Liver (tissue), 8 donors: ENCODE measurements at regions not wholly inside any gene's neighbourhood (a gene's known extent, or its start where the extent isn't known, plus 50 kb on each side); places are given as distances from the start of the nearest gene placed in this dataset.

Experiments used
- DNase-seq: peaks from one replicate; pipeline ENCODE4 v3.0.0-alpha.2; 2017; ENCODE audit warnings: low spot score
- H3K27ac ChIP-seq, 2 donors: one replicate each; pipeline ENCODE4 v1.7.0; 2013; ENCODE audit warnings: inconsistent platforms in 2 of 2, low read length in 2 of 2, control low read depth in 1 of 2, low read depth in 1 of 2, mild to moderate bottlenecking in 1 of 2
- H3K27me3 ChIP-seq, 4 donors: one replicate each; pipeline versions ENCODE4 v1.6.1 to v1.7.0; 2013; ENCODE audit warnings: low read length in 3 of 4, inconsistent platforms in 1 of 4, mild to moderate bottlenecking in 1 of 4, moderate library complexity in 1 of 4; ENCODE audit not compliant: control insufficient read depth in 4 of 4, insufficient read depth in 4 of 4
- H3K36me3 ChIP-seq, 4 donors: one replicate each; pipeline versions ENCODE4 v1.6.1 to v1.7.0; 2013; ENCODE audit warnings: low read length in 3 of 4, mild to moderate bottlenecking in 3 of 4, low read depth in 1 of 4, moderate library complexity in 1 of 4; ENCODE audit not compliant: control insufficient read depth in 4 of 4, insufficient read depth in 3 of 4
- H3K4me1 ChIP-seq, 4 donors: one replicate each; pipeline versions ENCODE4 v1.6.1 to v1.7.0; 2013; ENCODE audit warnings: low read length in 3 of 4, mild to moderate bottlenecking in 3 of 4, moderate library complexity in 1 of 4; ENCODE audit not compliant: control insufficient read depth in 4 of 4, insufficient read depth in 4 of 4
- H3K4me3 ChIP-seq, 3 donors: one replicate each; pipeline versions ENCODE4 v1.6.1 to v1.7.0; 2013; ENCODE audit warnings: low read length in 3 of 3, control low read depth in 1 of 3, low read depth in 1 of 3, mild to moderate bottlenecking in 1 of 3
- H3K9ac ChIP-seq, 2 donors: one replicate each; pipeline ENCODE4 v1.7.0; 2013; ENCODE audit warnings: low read length in 2 of 2, mild to moderate bottlenecking in 2 of 2, moderate library complexity in 2 of 2, control low read depth in 1 of 2, low read depth in 1 of 2
- H3K9me3 ChIP-seq, 4 donors: one replicate each; pipeline versions ENCODE4 v1.6.1 to v1.7.0; 2013; ENCODE audit warnings: low read length in 3 of 4; ENCODE audit not compliant: control insufficient read depth in 4 of 4
- EGR1 ChIP-seq, 2 donors: IDR thresholded peaks; 2 replicates each; pipeline ENCODE4 v1.6.1; 2016 to 2018; ENCODE audit warnings: antibody characterized with exemption in 2 of 2, low read depth in 2 of 2
- GABPA ChIP-seq, 2 donors: IDR thresholded peaks in 1 of 2; conservative IDR thresholded peaks in 1 of 2; 2 replicates each; pipeline ENCODE4 v1.6.1; 2016; ENCODE audit warnings: antibody characterized with exemption in 2 of 2, mild to moderate bottlenecking in 1 of 2, moderate library complexity in 1 of 2
- HNF4A ChIP-seq, 2 donors: conservative IDR thresholded peaks; 2 replicates each; pipeline ENCODE4 v1.6.1; 2016; ENCODE audit warnings: antibody characterized with exemption in 2 of 2, mild to moderate bottlenecking in 2 of 2
- JUND ChIP-seq, 2 donors: IDR thresholded peaks; 2 replicates each; pipeline ENCODE4 v1.6.1; 2016; ENCODE audit warnings: antibody characterized with exemption in 2 of 2
- NR2F2 ChIP-seq: IDR thresholded peaks from 2 replicates; pipeline ENCODE4 v1.6.1; 2016; ENCODE audit warnings: antibody characterized with exemption
- SP1 ChIP-seq: IDR thresholded peaks from 2 replicates; pipeline ENCODE4 v1.6.1; 2018; ENCODE audit warnings: antibody characterized with exemption, mild to moderate bottlenecking
- TAF1 ChIP-seq: conservative IDR thresholded peaks from 2 replicates; pipeline ENCODE4 v1.6.1; 2016; ENCODE audit warnings: antibody characterized with exemption, mild to moderate bottlenecking
- WGBS: extraction: QIAGEN DNeasy Blood & Tissue Kit; methylation state at CpG from one replicate; pipeline ENCODE4 v1.1.7; 2013; 5-methylcytosine and 5-hydroxymethylcytosine counted together
- TF ChIP-seq, protein P1 (sequence below): IDR thresholded peaks from 2 replicates; pipeline ENCODE4 v1.6.1; 2016; ENCODE audit warnings: antibody characterized with exemption
- TF ChIP-seq, protein P2 (sequence below): IDR thresholded peaks from 2 replicates; pipeline ENCODE4 v1.6.1; 2016; ENCODE audit warnings: antibody characterized with exemption, mild to moderate bottlenecking
- TF ChIP-seq, protein P3 (sequence below): IDR thresholded peaks from 2 replicates; pipeline ENCODE4 v1.6.1; 2016; ENCODE audit warnings: antibody characterized with exemption
- TF ChIP-seq, protein P4 (sequence below): fragments of 150-350 bp; IDR thresholded peaks from 2 replicates; pipeline ENCODE4 v1.5.1; 2017; ENCODE audit warnings: improper control_type of control experiment, low read depth, low read length; ENCODE audit not compliant: missing input control
- donor health status: healthy.
- donor health status: healthy.
- donor health status: healthy.
- donor health status: healthy.
- donor health status: healthy.

DNA sequence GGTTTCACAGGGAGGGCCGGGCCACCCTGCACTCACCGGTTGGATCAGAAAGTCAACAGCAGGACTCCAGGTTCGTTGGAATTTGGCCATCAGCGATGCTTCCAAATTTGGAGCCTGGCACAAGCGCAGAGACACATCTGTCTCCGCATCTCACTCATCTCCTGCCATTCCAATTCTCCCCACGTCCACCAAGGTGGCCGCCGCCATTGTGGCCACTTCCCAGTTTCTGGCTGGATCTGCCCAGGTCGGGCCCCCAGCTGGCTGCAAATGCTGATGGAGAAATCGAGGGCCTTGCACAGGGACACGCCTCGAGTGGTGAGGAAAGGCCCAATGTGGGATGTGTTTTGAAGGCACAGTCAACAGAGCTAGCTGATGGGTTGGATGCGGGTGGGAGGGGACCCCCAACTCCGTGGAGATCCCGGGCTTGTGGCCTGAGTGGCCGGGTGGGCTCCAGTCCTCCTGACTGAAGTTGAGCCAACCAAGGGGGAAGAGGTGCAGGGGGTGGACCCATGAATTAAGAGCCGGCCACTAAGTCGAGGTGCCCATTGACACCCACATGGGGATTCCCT, 102.7 kb downstream of the CRYAA start:
- no peak for DNase-seq
- Histone ChIP-seq H3K27ac (no peak overlapping the region), H3K36me3 (no peaks in the 10 kb centered on the region), H3K9ac (no peak overlapping the region), H3K9me3 (no peaks in the 10 kb centered on the region), H3K27me3 (no peaks in the 10 kb centered on the region), H3K4me1 (peaks cover 6 to 28% (median 17%) of the 10 kb centered on the region in 4 donors), H3K4me3 (no peak overlapping the region)
- WGBS: 90% methylated on average over 19 of the region's 19 CpGs
- TF ChIP-seq NR2F2: no peak
- TF ChIP-seq, protein P1, sequence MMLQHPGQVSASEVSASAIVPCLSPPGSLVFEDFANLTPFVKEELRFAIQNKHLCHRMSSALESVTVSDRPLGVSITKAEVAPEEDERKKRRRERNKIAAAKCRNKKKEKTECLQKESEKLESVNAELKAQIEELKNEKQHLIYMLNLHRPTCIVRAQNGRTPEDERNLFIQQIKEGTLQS: no peak
- TF ChIP-seq, protein P2, sequence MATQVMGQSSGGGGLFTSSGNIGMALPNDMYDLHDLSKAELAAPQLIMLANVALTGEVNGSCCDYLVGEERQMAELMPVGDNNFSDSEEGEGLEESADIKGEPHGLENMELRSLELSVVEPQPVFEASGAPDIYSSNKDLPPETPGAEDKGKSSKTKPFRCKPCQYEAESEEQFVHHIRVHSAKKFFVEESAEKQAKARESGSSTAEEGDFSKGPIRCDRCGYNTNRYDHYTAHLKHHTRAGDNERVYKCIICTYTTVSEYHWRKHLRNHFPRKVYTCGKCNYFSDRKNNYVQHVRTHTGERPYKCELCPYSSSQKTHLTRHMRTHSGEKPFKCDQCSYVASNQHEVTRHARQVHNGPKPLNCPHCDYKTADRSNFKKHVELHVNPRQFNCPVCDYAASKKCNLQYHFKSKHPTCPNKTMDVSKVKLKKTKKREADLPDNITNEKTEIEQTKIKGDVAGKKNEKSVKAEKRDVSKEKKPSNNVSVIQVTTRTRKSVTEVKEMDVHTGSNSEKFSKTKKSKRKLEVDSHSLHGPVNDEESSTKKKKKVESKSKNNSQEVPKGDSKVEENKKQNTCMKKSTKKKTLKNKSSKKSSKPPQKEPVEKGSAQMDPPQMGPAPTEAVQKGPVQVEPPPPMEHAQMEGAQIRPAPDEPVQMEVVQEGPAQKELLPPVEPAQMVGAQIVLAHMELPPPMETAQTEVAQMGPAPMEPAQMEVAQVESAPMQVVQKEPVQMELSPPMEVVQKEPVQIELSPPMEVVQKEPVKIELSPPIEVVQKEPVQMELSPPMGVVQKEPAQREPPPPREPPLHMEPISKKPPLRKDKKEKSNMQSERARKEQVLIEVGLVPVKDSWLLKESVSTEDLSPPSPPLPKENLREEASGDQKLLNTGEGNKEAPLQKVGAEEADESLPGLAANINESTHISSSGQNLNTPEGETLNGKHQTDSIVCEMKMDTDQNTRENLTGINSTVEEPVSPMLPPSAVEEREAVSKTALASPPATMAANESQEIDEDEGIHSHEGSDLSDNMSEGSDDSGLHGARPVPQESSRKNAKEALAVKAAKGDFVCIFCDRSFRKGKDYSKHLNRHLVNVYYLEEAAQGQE: no peak
- TF ChIP-seq EGR1 (IDR thresholded peaks at IDR 0.05; ENCODE audit: low read depth in 2 of 2): no peak
- no peak for TF ChIP-seq GABPA (IDR thresholded peaks at IDR 0.05 in 1 of 2, conservative IDR thresholded peaks at IDR 0.05 in 1 of 2)
- no peak for TF ChIP-seq HNF4A (conservative IDR thresholded peaks at IDR 0.05)
- TF ChIP-seq, protein P3, sequence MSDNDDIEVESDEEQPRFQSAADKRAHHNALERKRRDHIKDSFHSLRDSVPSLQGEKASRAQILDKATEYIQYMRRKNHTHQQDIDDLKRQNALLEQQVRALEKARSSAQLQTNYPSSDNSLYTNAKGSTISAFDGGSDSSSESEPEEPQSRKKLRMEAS: no peak

DNA sequence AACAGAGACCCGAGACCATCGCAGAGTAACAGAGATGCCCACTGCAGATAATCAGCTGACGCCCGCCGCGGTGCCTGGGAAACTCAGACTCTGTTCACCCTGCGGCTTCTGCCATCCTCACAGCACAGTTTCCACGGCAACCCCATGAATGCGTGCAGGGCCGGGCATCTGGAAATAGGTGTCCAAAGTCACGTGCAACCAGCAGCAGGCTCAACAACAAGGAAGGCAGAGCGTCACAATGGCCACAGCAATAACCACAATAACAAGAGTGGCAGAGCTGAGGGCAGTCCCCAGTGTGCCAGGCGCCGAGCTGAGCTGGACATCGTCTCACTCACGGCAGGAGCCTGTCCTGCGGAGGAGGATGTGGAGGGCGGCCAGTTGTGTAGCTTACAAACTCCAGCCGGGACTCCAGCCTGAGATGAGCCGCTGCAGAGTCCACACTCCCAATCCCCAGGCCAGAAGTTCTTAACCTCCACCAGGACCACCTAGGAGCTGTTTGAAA, 102.0 kb downstream of the CRYAA start:
- H3K4me1 ChIP-seq: peaks cover 6 to 28% (median 20%) of the 10 kb centered on the region in 4 donors
- no peak for DNase-seq
- H3K27ac ChIP-seq: no peak overlapping the region
- no peaks in the 10 kb centered on the region for H3K27me3 ChIP-seq
- 89% methylated on average over 20 of the region's 20 CpGs for WGBS
- no peaks in the 10 kb centered on the region for H3K9me3 ChIP-seq
- H3K9ac ChIP-seq: no peak overlapping the region
- no peaks in the 10 kb centered on the region for H3K36me3 ChIP-seq
- TF ChIP-seq JUND (IDR thresholded peaks at IDR 0.05) (no peak), SP1 (no peak), TAF1 (no peak)
- TF ChIP-seq, protein P2: no peak
- TF ChIP-seq, protein P3: no peak
- TF ChIP-seq, protein P1: no peak
- TF ChIP-seq, protein P4, sequence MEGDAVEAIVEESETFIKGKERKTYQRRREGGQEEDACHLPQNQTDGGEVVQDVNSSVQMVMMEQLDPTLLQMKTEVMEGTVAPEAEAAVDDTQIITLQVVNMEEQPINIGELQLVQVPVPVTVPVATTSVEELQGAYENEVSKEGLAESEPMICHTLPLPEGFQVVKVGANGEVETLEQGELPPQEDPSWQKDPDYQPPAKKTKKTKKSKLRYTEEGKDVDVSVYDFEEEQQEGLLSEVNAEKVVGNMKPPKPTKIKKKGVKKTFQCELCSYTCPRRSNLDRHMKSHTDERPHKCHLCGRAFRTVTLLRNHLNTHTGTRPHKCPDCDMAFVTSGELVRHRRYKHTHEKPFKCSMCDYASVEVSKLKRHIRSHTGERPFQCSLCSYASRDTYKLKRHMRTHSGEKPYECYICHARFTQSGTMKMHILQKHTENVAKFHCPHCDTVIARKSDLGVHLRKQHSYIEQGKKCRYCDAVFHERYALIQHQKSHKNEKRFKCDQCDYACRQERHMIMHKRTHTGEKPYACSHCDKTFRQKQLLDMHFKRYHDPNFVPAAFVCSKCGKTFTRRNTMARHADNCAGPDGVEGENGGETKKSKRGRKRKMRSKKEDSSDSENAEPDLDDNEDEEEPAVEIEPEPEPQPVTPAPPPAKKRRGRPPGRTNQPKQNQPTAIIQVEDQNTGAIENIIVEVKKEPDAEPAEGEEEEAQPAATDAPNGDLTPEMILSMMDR: no peak
- H3K4me3 ChIP-seq: no peak overlapping the region
